IMR-90 (cell line): ENCODE measurements at regions not wholly inside any gene's neighbourhood (a gene's known extent, or its start where the extent isn't known, plus 50 kb on each side); places are given as distances from the start of the nearest gene placed in this dataset.

ENCODE experiments used
- ATAC-seq: fragments of 200-7000 bp; cut with Tn5 transposase; 2 replicates; pipeline ENCODE4 v1.9.1; 2020; ENCODE audit warnings: low read depth, mild to moderate bottlenecking, moderate library complexity
- BruUV-seq: library from RNA; stranded (reverse); fragments of 400-500 nt; replicated peaks from 2 replicates; lab custom pipeline; 2021; lab: Mats Ljungman, UMichigan
- CTCF ChIA-PET: fragments of 300-600 bp; formaldehyde crosslinking; extraction: SDS; loops from one replicate; lab custom pipeline; 2021; ENCODE audit warnings: antibody characterized with exemption; lab: Yijun Ruan, JAX
- POLR2A ChIA-PET: fragments of 300-600 bp; sonication (Branson Sonifier 250); formaldehyde crosslinking; loops from one replicate; lab custom pipeline; 2022; ENCODE audit warnings: antibody characterized with exemption; ENCODE audit not compliant: unreplicated experiment; lab: Charles Lee
- DNase-seq: peaks from one replicate; pipeline ENCODE4 v3.0.0; 2013
- H2AFZ ChIP-seq: replicated peaks from 2 replicates; pipeline ENCODE3; 2013; ENCODE audit warnings: low read length, mild to moderate bottlenecking; ENCODE audit not compliant: poor library complexity
- H2AK5ac ChIP-seq: 2 replicates; pipeline ENCODE4 v1.6.1; 2013; ENCODE audit warnings: low read depth, low read length, inconsistent platforms
- H2AK9ac ChIP-seq: replicated peaks from 2 replicates; pipeline ENCODE3; 2013; ENCODE audit warnings: mild to moderate bottlenecking, low read depth, low read length, moderate library complexity; ENCODE audit not compliant: poor library complexity
- H2BK120ac ChIP-seq: 2 replicates; pipeline ENCODE4 v1.6.1; 2013; ENCODE audit warnings: low read depth, low read length, inconsistent platforms
- H2BK15ac ChIP-seq: 3 replicates; pipeline ENCODE4 v1.6.1; 2013; ENCODE audit warnings: low read depth, low read length, inconsistent platforms
- H2BK20ac ChIP-seq: 2 replicates; pipeline ENCODE4 v1.6.1; 2013; ENCODE audit warnings: low read depth, mild to moderate bottlenecking, inconsistent platforms, low read length, moderate library complexity
- H2BK5ac ChIP-seq: 2 replicates; pipeline ENCODE4 v1.6.1; 2013; ENCODE audit warnings: mild to moderate bottlenecking, low read depth, low read length, inconsistent platforms; ENCODE audit not compliant: poor library complexity, severe bottlenecking
- H3K14ac ChIP-seq: replicated peaks from 2 replicates; pipeline ENCODE4 v1.6.1; 2013; ENCODE audit warnings: low read depth, low read length, inconsistent platforms
- H3K18ac ChIP-seq: 2 replicates; pipeline ENCODE4 v1.6.1; 2013; ENCODE audit warnings: low read depth, low read length, control low read depth
- H3K23ac ChIP-seq: 2 replicates; pipeline ENCODE4 v1.6.1; 2013; ENCODE audit warnings: low read depth, low read length, inconsistent platforms
- H3K27ac ChIP-seq: 2 replicates; pipeline ENCODE4 v1.5.1; 2013; ENCODE audit warnings: mild to moderate bottlenecking, control low read depth, low read length; ENCODE audit not compliant: insufficient read depth
- H3K27me3 ChIP-seq: 2 replicates; pipeline ENCODE4 v1.6.1; 2013; ENCODE audit warnings: low read length; ENCODE audit not compliant: control insufficient read depth, insufficient read depth
- H3K36me3 ChIP-seq: 2 replicates; pipeline ENCODE4 v1.6.1; 2013; ENCODE audit warnings: low read length, mixed read lengths; ENCODE audit not compliant: control insufficient read depth, insufficient read depth
- H3K4ac ChIP-seq: 2 replicates; pipeline ENCODE4 v1.6.1; 2013; ENCODE audit warnings: low read depth, low read length, inconsistent platforms
- H3K4me1 ChIP-seq: 2 replicates; pipeline ENCODE4 v1.6.1; 2013; ENCODE audit warnings: low read length, mixed read lengths; ENCODE audit not compliant: control insufficient read depth, insufficient read depth
- H3K4me2 ChIP-seq: 2 replicates; pipeline ENCODE4 v1.6.1; 2013; ENCODE audit warnings: low read depth, mild to moderate bottlenecking, control low read depth, low read length, moderate library complexity
- H3K4me3 ChIP-seq: 2 replicates; pipeline ENCODE4 v1.5.1; 2013; ENCODE audit warnings: low read depth, mild to moderate bottlenecking, control low read depth, low read length, moderate library complexity; ENCODE audit not compliant: insufficient read depth
- H3K56ac ChIP-seq: 2 replicates; pipeline ENCODE4 v1.6.1; 2013; ENCODE audit warnings: low read length, inconsistent platforms; ENCODE audit not compliant: insufficient read depth; ENCODE audit errors: extremely low read depth
- H3K79me1 ChIP-seq, 2 experiments: 2 replicates each; pipeline ENCODE4 v1.6.1; 2013; ENCODE audit warnings: low read length in 2 of 2, inconsistent platforms in 1 of 2, low read depth in 1 of 2
- H3K9ac ChIP-seq: 2 replicates; pipeline ENCODE4 v1.6.1; 2013; ENCODE audit warnings: low read depth, low read length, control low read depth
- H3K9me1 ChIP-seq: 2 replicates; pipeline ENCODE4 v1.6.1; 2013; ENCODE audit warnings: low read length, inconsistent platforms; ENCODE audit not compliant: insufficient read depth
- H3K9me3 ChIP-seq: 2 replicates; pipeline ENCODE4 v1.6.1; 2013; ENCODE audit warnings: low read length; ENCODE audit not compliant: control insufficient read depth, insufficient read depth
- H4K20me1 ChIP-seq: 2 replicates; pipeline ENCODE4 v1.6.1; 2013; ENCODE audit warnings: low read length, inconsistent platforms; ENCODE audit not compliant: insufficient read depth
- H4K5ac ChIP-seq: 2 replicates; pipeline ENCODE4 v1.6.1; 2013; ENCODE audit warnings: mild to moderate bottlenecking, low read depth, low read length, control low read depth
- H4K8ac ChIP-seq, 2 experiments: 2 replicates each; pipeline ENCODE4 v1.6.1; 2013; ENCODE audit warnings: low read depth in 2 of 2, low read length in 2 of 2, control low read depth in 1 of 2, inconsistent platforms in 1 of 2
- H4K91ac ChIP-seq: 2 replicates; pipeline ENCODE4 v1.6.1; 2013; ENCODE audit warnings: low read depth, low read length, inconsistent platforms; ENCODE audit not compliant: insufficient read depth
- BHLHE40 ChIP-seq: fragments of 150-350 bp; IDR thresholded peaks from 2 replicates; pipeline ENCODE4 v1.6.1; 2016; ENCODE audit warnings: mild to moderate bottlenecking, low read depth, low read length
- CEBPB ChIP-seq: IDR thresholded peaks from 2 replicates; pipeline ENCODE4 v1.6.1; 2012; ENCODE audit warnings: low read depth, low read length, improper control_type of control experiment
- CHD1 ChIP-seq: IDR thresholded peaks from 2 replicates; pipeline ENCODE4 v1.6.1; 2012; ENCODE audit warnings: low read depth, low read length, improper control_type of control experiment
- FOS ChIP-seq: fragments of 150-350 bp; IDR thresholded peaks from 2 replicates; pipeline ENCODE4 v1.6.1; 2016; ENCODE audit warnings: low read depth, low read length
- MAZ ChIP-seq: IDR thresholded peaks from 2 replicates; pipeline ENCODE4 v1.6.1; 2012; ENCODE audit warnings: low read depth, mild to moderate bottlenecking, low read length, improper control_type of control experiment, moderate library complexity, borderline replicate concordance
- POLR2A ChIP-seq: IDR thresholded peaks from 2 replicates; pipeline ENCODE4 v1.6.1; 2012; ENCODE audit warnings: mild to moderate bottlenecking, low read depth, low read length
- WGBS, 2 experiments: methylation state at CpG; one replicate each; pipeline versions ENCODE4 v1.1.5 to v1.1.7; 2013; ENCODE audit warnings: missing lambda C conversion rate in 2 of 2; ENCODE audit not compliant: insufficient read length in 1 of 2; ENCODE audit errors: extremely low coverage in 2 of 2; 5-methylcytosine and 5-hydroxymethylcytosine counted together
- dilution Hi-C: fragments of 300-500 bp; cut with HindIII; formaldehyde crosslinking; loops from one replicate; pipeline ENCODE4 v1.14.3; 2018; ENCODE audit warnings: low sequenced_read_pairs; ENCODE audit not compliant: unreplicated experiment
- in situ Hi-C: fragments of 300-500 bp; cut with MboI; formaldehyde crosslinking; loops from 3 replicates; pipeline ENCODE4 v1.14.3; 2019; ENCODE audit warnings: low sequenced_read_pairs, inconsistent platforms, mixed read lengths
- intact Hi-C: fragments of 100-400 bp; cut with micrococcal nuclease; formaldehyde crosslinking; loops from 2 replicates; pipeline ENCODE4 v1.10.0; 2022

- WGBS, 2 experiments = 0% methylated on average over 1 of the region's 2 CpGs; no CpG with 5 or more reads in 1 of the 2 experiments
- Histone ChIP-seq H3K9ac (no peak overlapping the region), H3K4me1 (peaks cover 3% of the 10 kb centered on the region; the same call in 1 of the 2 replicates), H3K79me1 (no peaks in the 10 kb centered on the region), H3K9me3 (no peaks in the 10 kb centered on the region), H3K27me3 (no peaks in the 10 kb centered on the region), H2AK5ac (no peak overlapping the region), H4K5ac (no peak overlapping the region), H2BK20ac (no peak overlapping the region), H2BK120ac (no peak overlapping the region; the same call in 1 of the 2 replicates), H4K8ac (no peak overlapping the region), H3K36me3 (no peaks in the 10 kb centered on the region), H3K18ac (no peak overlapping the region), H3K23ac (no peak overlapping the region), H2BK5ac (peak overlapping the region; percentile 25), H4K20me1 (no peaks in the 10 kb centered on the region), H4K91ac (no peak overlapping the region; the same call in 1 of the 2 replicates), H3K4me2 (no peak overlapping the region), H3K56ac (no peak overlapping the region), H2AFZ (no peak overlapping the region), H3K9me1 (peaks cover 4% of the 10 kb centered on the region), H2AK9ac (no peak overlapping the region), H3K4ac (no peak overlapping the region), H3K4me3 (no peak overlapping the region), H3K27ac (no peak overlapping the region), H3K14ac (no peak overlapping the region), H2BK15ac (no peak overlapping the region)
- intact Hi-C loops (no loop called here), in situ Hi-C loops (no loop called here), dilution Hi-C loops (loop anchor here (25.0 kb wide), 1 partner anchor 374 kb away; no protein-coding TSS in a partner anchor)
- CTCF ChIA-PET = interaction anchor here (1.0 kb wide), 1 partner anchor 13 kb away, joined by 3 read pairs; no protein-coding TSS in a partner anchor
- POLR2A ChIA-PET = no interaction called here
- no TSS peak for BruUV-seq
- TF ChIP-seq MAZ (no peak), POLR2A (no peak), FOS (no peak), CEBPB (no peak), CHD1 (no peak), BHLHE40 (no peak)
- ATAC-seq (no peak), DNase-seq (no peak)
Measured at GRCh38 chr18:59810735-59811520, 88.9 kb upstream of the PMAIP1 start.
